HFFc6 (cell line): ENCODE measurements at regions not wholly inside any gene's neighbourhood (a gene's known extent, or its start where the extent isn't known, plus 50 kb on each side); places are given as distances from the start of the nearest gene placed in this dataset.
"Not testable (repeated sequence)": the region's sequence is repeated elsewhere in the genome, so short reads cannot be mapped to it uniquely, and the experiment has no call there.

Source experiments
- DNase-seq: peaks from one replicate; pipeline ENCODE4 v3.0.0-alpha.2; 2018
- H3K27ac Mint-ChIP-seq: 2 replicates; pipeline ENCODE4 v1.8.0; 2020; ENCODE audit warnings: mild to moderate bottlenecking, mixed read lengths
- H3K27me3 Mint-ChIP-seq: 2 replicates; pipeline ENCODE4 v1.8.0; 2021; ENCODE audit warnings: mild to moderate bottlenecking, moderate library complexity, mixed read lengths; ENCODE audit not compliant: insufficient read depth
- H3K36me3 Mint-ChIP-seq: 2 replicates; pipeline ENCODE4 v1.8.0; 2021; ENCODE audit warnings: low read depth, mixed read lengths
- H3K4me1 Mint-ChIP-seq: 2 replicates; pipeline ENCODE4 v1.8.0; 2020; ENCODE audit warnings: low read depth, mixed read lengths
- H3K4me3 Mint-ChIP-seq: 2 replicates; pipeline ENCODE4 v1.8.0; 2020; ENCODE audit warnings: mild to moderate bottlenecking, moderate library complexity, mixed read lengths
- H3K9me3 Mint-ChIP-seq: 2 replicates; pipeline ENCODE4 v1.8.0; 2020; ENCODE audit warnings: mild to moderate bottlenecking, mixed read lengths
- TF ChIP-seq, protein P1 (sequence below): fragments of 200-600 bp; sonication (generic); IDR thresholded peaks from 2 replicates; pipeline ENCODE4 v1.5.0; 2021; ENCODE audit warnings: antibody characterized with exemption, mild to moderate bottlenecking

- Mint-ChIP-seq H3K4me3 (no peak overlapping the region), H3K9me3 (peaks cover 15% of the 10 kb centered on the region), H3K36me3 (no peaks in the 10 kb centered on the region), H3K4me1 (no peaks in the 10 kb centered on the region), H3K27me3 (no peaks in the 10 kb centered on the region), H3K27ac (no peak overlapping the region)
- TF ChIP-seq, protein P1, sequence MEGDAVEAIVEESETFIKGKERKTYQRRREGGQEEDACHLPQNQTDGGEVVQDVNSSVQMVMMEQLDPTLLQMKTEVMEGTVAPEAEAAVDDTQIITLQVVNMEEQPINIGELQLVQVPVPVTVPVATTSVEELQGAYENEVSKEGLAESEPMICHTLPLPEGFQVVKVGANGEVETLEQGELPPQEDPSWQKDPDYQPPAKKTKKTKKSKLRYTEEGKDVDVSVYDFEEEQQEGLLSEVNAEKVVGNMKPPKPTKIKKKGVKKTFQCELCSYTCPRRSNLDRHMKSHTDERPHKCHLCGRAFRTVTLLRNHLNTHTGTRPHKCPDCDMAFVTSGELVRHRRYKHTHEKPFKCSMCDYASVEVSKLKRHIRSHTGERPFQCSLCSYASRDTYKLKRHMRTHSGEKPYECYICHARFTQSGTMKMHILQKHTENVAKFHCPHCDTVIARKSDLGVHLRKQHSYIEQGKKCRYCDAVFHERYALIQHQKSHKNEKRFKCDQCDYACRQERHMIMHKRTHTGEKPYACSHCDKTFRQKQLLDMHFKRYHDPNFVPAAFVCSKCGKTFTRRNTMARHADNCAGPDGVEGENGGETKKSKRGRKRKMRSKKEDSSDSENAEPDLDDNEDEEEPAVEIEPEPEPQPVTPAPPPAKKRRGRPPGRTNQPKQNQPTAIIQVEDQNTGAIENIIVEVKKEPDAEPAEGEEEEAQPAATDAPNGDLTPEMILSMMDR = no peak
- no peak for DNase-seq
Observed at GRCh38 chr3:163518065-163518464, 1560.2 kb downstream of the SI start.

GRCh38 chr3:163513149-163513657 lies 1565.1 kb downstream of the SI start:
- TF ChIP-seq, protein P1 = no peak
- no peak for DNase-seq
- Mint-ChIP-seq H3K4me1 (no peaks in the 10 kb centered on the region), H3K4me3 (no peak overlapping the region), H3K27ac (no peak overlapping the region), H3K9me3 (peaks cover 10% of the 10 kb centered on the region; the same call in 1 of the 2 replicates), H3K27me3 (no peaks in the 10 kb centered on the region), H3K36me3 (no peaks in the 10 kb centered on the region)

DNA sequence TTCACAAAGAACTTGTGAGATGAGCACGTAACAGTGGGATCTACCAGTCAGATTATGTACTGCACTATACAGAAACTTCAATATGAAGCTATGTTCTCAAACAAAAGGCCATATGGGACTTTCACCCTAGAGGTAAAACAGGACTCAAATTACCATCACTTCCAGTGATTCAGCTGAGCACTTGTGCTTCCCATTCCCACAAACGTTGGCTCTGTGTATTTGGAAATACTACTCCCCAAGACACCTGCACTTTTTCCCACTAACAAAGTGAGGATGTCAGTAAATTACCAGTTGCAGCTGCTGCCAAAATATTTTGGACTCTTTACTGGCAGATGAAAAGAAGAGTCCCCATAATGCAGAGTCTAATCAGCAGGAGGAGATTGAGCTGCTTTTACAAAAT lies 1570.1 kb downstream of the SI start:
- no peak for DNase-seq
- no peak overlapping the region for H3K4me3 Mint-ChIP-seq
- H3K27ac Mint-ChIP-seq = no peak overlapping the region
- peaks cover 8% of the 10 kb centered on the region for H3K9me3 Mint-ChIP-seq
- TF ChIP-seq, protein P1 = no peak
- no peaks in the 10 kb centered on the region for H3K27me3 Mint-ChIP-seq
- H3K36me3 Mint-ChIP-seq = no peaks in the 10 kb centered on the region
- no peaks in the 10 kb centered on the region for H3K4me1 Mint-ChIP-seq

- Mint-ChIP-seq H3K4me3 (no peak overlapping the region), H3K27ac (no peak overlapping the region), H3K27me3 (no peaks in the 10 kb centered on the region; the same call in 1 of the 2 replicates), H3K4me1 (no peaks in the 10 kb centered on the region), H3K9me3 (peaks cover 15% of the 10 kb centered on the region), H3K36me3 (0 out of 2 replicates have a peak, but pooled peaks cover 2% of the 10 kb centered on the region)
- DNase-seq = no peak
- TF ChIP-seq, protein P1 = no peak
Observed at GRCh38 chr3:163504974-163505373, 1573.3 kb downstream of the SI start.

- not testable (repeated sequence) for H3K27ac Mint-ChIP-seq, H3K4me1 Mint-ChIP-seq, H3K4me3 Mint-ChIP-seq, H3K27me3 Mint-ChIP-seq, DNase-seq, H3K36me3 Mint-ChIP-seq
- H3K9me3 Mint-ChIP-seq = peaks cover 20% of the 10 kb centered on the region
Observed at GRCh38 chr3:163499736-163500219, 1578.5 kb downstream of the SI start.

GRCh38 chr3:163498842-163499735 lies 1579.2 kb downstream of the SI start:
- not testable (repeated sequence) for H3K27me3 Mint-ChIP-seq, H3K36me3 Mint-ChIP-seq, DNase-seq, H3K27ac Mint-ChIP-seq, H3K4me3 Mint-ChIP-seq, H3K4me1 Mint-ChIP-seq
- peaks cover 20% of the 10 kb centered on the region for H3K9me3 Mint-ChIP-seq
